ENCODE measurements at regions not wholly inside any gene's neighbourhood (a gene's known extent, or its start where the extent isn't known, plus 50 kb on each side); places are given as distances from the start of the nearest gene placed in this dataset.

GRCh38 chr2:146547236-146547635 is 1297.6 kb upstream of the ACVR2A start:
- Histone ChIP-seq H3K4me1 (ENCODE audit: control insufficient read depth in 1 of 2, insufficient read depth in 2 of 2, low read length in 2 of 2) (no peaks in the 10 kb centered on the region), H2AFZ (ENCODE audit: low read depth, low read length, poor library complexity, severe bottlenecking) (no peak overlapping the region), H3K4me3 (replicated peaks in 1 of 2; ENCODE audit: low read depth in 1 of 2, low read length in 2 of 2) (no peak overlapping the region), H3K9me3 (ENCODE audit: control insufficient read depth in 1 of 2, insufficient read depth in 1 of 2, low read depth in 1 of 2, low read length in 2 of 2) (no peaks in the 10 kb centered on the region), H4K20me1 (ENCODE audit: insufficient read depth) (no peaks in the 10 kb centered on the region), H3K9ac (ENCODE audit: low read length) (no peak overlapping the region), H3K27ac (ENCODE audit: low read depth, low read length) (no peak overlapping the region), H3K79me2 (ENCODE audit: insufficient read depth, low read length) (no peaks in the 10 kb centered on the region), H3K27me3 (ENCODE audit: insufficient read depth, low read length) (no peaks in the 10 kb centered on the region), H3K9me2 (ENCODE audit: insufficient read depth) (no peaks in the 10 kb centered on the region), H3K4me2 (ENCODE audit: low read length) (no peak overlapping the region), H3K36me3 (ENCODE audit: control insufficient read depth in 1 of 2, insufficient read depth in 2 of 2, low read length in 2 of 2) (no peaks in the 10 kb centered on the region)
- TF ChIP-seq REST (IDR thresholded peaks at IDR 0.05; ENCODE audit: low read depth) (no peak), ZBTB33 (IDR thresholded peaks at IDR 0.05; ENCODE audit: extremely low read depth, insufficient replicate concordance, low read length) (no peak), SIN3A (IDR thresholded peaks at IDR 0.05; ENCODE audit: low read depth) (no peak), SRF (IDR thresholded peaks at IDR 0.05; ENCODE audit: low read depth) (no peak), SP1 (IDR thresholded peaks at IDR 0.05; ENCODE audit: low read depth) (no peak), EZH2phosphoT487 (IDR thresholded peaks at IDR 0.05; ENCODE audit: borderline replicate concordance) (no peak), ELF1 (IDR thresholded peaks at IDR 0.05; ENCODE audit: borderline replicate concordance, low read depth) (no peak), POLR2AphosphoS5 (IDR thresholded peaks at IDR 0.05; ENCODE audit: low read depth, low read length) (no peak), MAX (IDR thresholded peaks at IDR 0.05) (no peak), CTCF (IDR thresholded peaks at IDR 0.05 in 2 of 3, conservative IDR thresholded peaks at IDR 0.05 in 1 of 3; ENCODE audit: borderline replicate concordance in 1 of 3, insufficient read depth in 1 of 3, low read depth in 2 of 3, low read length in 2 of 3) (no peak), FOSL1 (IDR thresholded peaks at IDR 0.05; ENCODE audit: low read depth) (no peak), JUND (IDR thresholded peaks at IDR 0.05) (no peak), YY1 (IDR thresholded peaks at IDR 0.05; ENCODE audit: extremely low read depth, insufficient replicate concordance, low read depth, low read length) (no peak), ATF3 (IDR thresholded peaks at IDR 0.05) (no peak), CEBPB (IDR thresholded peaks at IDR 0.05; ENCODE audit: low read depth) (no peak), TCF7L2 (IDR thresholded peaks at IDR 0.05; ENCODE audit: borderline replicate concordance, extremely low read depth, insufficient read depth, insufficient read length) (no peak), EZH2 (IDR thresholded peaks at IDR 0.05) (no peak), CBX3 (IDR thresholded peaks at IDR 0.05; ENCODE audit: low read depth) (no peak), EGR1 (IDR thresholded peaks at IDR 0.05; ENCODE audit: low read depth) (no peak)
- CTCF ChIA-PET: no interaction called here
- POLR2A ChIA-PET: no interaction called here
- DNase-seq (ENCODE audit: low read depth, low spot score) (no peak), ATAC-seq (no peak)
- intact Hi-C loops (cut with micrococcal nuclease): no loop called here
- no TSS peak for BruUV-seq (replicated peaks)
- RAD21 ChIA-PET (ENCODE audit: low non-redundant PET in 1 of 2, low total read pairs in 2 of 2, uncharacterized antibody in 2 of 2, unreplicated experiment in 2 of 2): no interaction called here
